Stimulated activated CD4-positive, alpha-beta T cell treated with anti-CD3 and anti-CD28 coated beads, Interleukin-2, amount 100 ng/mL, for 4 hours (primary cell): ENCODE measurements at regions not wholly inside any gene's neighbourhood (a gene's known extent, or its start where the extent isn't known, plus 50 kb on each side); places are given as distances from the start of the nearest gene placed in this dataset.

Experiments used
- DNase-seq: peaks from one replicate; pipeline ENCODE4 v3.0.0-alpha.2; 2020; ENCODE audit warnings: low read depth

GRCh38 chr3:31349001-31349748 lies 183.6 kb upstream of the STT3B start:
- no peak for DNase-seq

- no peak for DNase-seq
Measured at GRCh38 chr3:31350307-31350706, 182.4 kb upstream of the STT3B start.

GRCh38 chr3:31352331-31352730 lies 180.4 kb upstream of the STT3B start:
- no peak for DNase-seq

GRCh38 chr3:31353166-31353565 lies 179.6 kb upstream of the STT3B start:
- no peak for DNase-seq

GRCh38 chr3:31354373-31354772 lies 178.4 kb upstream of the STT3B start:
- DNase-seq, result no peak

- no peak for DNase-seq
Measured at GRCh38 chr3:31355807-31356206, 176.9 kb upstream of the STT3B start.

GRCh38 chr3:31356941-31357340 lies 175.8 kb upstream of the STT3B start:
- DNase-seq, result no peak

- DNase-seq, result no peak
Measured at GRCh38 chr3:31357451-31357850, 175.3 kb upstream of the STT3B start.

GRCh38 chr3:31358473-31359070 lies 174.2 kb upstream of the STT3B start:
- DNase-seq, result no peak

GRCh38 chr3:31361371-31362273 lies 171.1 kb upstream of the STT3B start:
- DNase-seq, result no peak

GRCh38 chr3:31364188-31364587 lies 168.5 kb upstream of the STT3B start:
- no peak for DNase-seq

- DNase-seq, result no peak
Measured at GRCh38 chr3:31364711-31365110, 168.0 kb upstream of the STT3B start.

GRCh38 chr3:31367518-31367917 lies 165.2 kb upstream of the STT3B start:
- DNase-seq, result no peak

GRCh38 chr3:31369637-31370379 lies 162.9 kb upstream of the STT3B start:
- no peak for DNase-seq

- no peak for DNase-seq
Measured at GRCh38 chr3:31370380-31370666, 162.4 kb upstream of the STT3B start.

- no peak for DNase-seq
Measured at GRCh38 chr3:31370681-31371080, 162.0 kb upstream of the STT3B start.

GRCh38 chr3:31371484-31372177 lies 161.1 kb upstream of the STT3B start:
- DNase-seq, result no peak

GRCh38 chr3:31373681-31374080 lies 159.0 kb upstream of the STT3B start:
- no peak for DNase-seq

- peak; percentile 28 for DNase-seq
Measured at GRCh38 chr3:31377045-31377642, 155.6 kb upstream of the STT3B start.

GRCh38 chr3:31378231-31378630 lies 154.5 kb upstream of the STT3B start:
- no peak for DNase-seq

- DNase-seq, result no peak
Measured at GRCh38 chr3:31379598-31379997, 153.1 kb upstream of the STT3B start.
